ENCODE measurements at regions not wholly inside any gene's neighbourhood (a gene's known extent, or its start where the extent isn't known, plus 50 kb on each side); places are given as distances from the start of the nearest gene placed in this dataset.

DNA sequence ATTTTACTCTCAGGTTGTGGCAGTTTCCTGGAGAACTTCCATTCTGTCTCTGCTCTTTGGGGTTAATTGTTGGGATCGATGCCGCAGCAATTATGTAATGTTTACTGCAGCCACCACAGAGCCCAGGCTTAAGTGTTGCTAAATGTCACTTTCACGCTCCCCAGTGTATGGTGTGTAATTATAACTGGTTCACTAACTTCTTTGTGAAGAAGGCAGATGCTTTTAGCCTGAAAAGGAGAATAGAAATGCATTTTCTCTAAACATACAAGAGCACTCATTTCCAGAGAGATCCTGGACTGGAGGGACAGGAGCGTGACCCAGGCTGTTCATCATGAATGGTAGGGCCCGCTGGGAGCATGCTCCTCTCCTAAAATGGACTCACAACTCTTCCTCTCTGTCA, 132.2 kb upstream of the PLET1 start:
- H3K27me3 ChIP-seq (ENCODE audit: control insufficient read depth, insufficient read depth, low read length): no peaks in the 10 kb centered on the region
- DNase-seq (ENCODE audit: low read depth) (no peak), FAIRE-seq (no peak)
- TF ChIP-seq, protein P1, sequence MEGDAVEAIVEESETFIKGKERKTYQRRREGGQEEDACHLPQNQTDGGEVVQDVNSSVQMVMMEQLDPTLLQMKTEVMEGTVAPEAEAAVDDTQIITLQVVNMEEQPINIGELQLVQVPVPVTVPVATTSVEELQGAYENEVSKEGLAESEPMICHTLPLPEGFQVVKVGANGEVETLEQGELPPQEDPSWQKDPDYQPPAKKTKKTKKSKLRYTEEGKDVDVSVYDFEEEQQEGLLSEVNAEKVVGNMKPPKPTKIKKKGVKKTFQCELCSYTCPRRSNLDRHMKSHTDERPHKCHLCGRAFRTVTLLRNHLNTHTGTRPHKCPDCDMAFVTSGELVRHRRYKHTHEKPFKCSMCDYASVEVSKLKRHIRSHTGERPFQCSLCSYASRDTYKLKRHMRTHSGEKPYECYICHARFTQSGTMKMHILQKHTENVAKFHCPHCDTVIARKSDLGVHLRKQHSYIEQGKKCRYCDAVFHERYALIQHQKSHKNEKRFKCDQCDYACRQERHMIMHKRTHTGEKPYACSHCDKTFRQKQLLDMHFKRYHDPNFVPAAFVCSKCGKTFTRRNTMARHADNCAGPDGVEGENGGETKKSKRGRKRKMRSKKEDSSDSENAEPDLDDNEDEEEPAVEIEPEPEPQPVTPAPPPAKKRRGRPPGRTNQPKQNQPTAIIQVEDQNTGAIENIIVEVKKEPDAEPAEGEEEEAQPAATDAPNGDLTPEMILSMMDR (IDR thresholded peaks at IDR 0.05; ENCODE audit: insufficient read depth, low read length, severe bottlenecking): no peak
- no peak overlapping the region for H3K4me3 ChIP-seq (ENCODE audit: low read depth, low read length)
- no peaks in the 10 kb centered on the region for H3K36me3 ChIP-seq (ENCODE audit: control insufficient read depth, insufficient read depth, low read length)

DNA sequence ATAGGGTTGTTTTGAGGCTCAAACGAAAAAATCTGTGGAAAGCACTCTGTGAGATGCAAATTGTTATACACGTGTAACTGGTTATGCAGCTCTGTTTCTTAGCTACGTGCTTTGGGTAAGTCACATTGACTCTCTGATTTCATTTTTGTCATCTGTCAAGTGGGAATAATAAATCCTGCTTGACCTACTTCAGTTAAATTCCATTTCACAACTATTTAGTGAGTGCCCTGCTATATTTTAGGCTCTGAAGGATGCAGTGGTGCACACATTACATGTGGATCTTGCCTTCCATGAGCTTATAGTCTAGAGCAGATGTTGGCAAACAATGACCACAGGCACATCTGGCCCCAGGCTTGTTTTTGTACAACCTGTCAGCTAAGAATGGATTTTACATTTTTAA, 133.6 kb upstream of the PLET1 start:
- H3K4me3 ChIP-seq (ENCODE audit: low read depth, low read length): no peak overlapping the region
- TF ChIP-seq, protein P1 (IDR thresholded peaks at IDR 0.05; ENCODE audit: insufficient read depth, low read length, severe bottlenecking): no peak
- DNase-seq (ENCODE audit: low read depth): no peak
- FAIRE-seq: no peak
- H3K27me3 ChIP-seq (ENCODE audit: control insufficient read depth, insufficient read depth, low read length): no peaks in the 10 kb centered on the region
- no peaks in the 10 kb centered on the region for H3K36me3 ChIP-seq (ENCODE audit: control insufficient read depth, insufficient read depth, low read length)

DNA sequence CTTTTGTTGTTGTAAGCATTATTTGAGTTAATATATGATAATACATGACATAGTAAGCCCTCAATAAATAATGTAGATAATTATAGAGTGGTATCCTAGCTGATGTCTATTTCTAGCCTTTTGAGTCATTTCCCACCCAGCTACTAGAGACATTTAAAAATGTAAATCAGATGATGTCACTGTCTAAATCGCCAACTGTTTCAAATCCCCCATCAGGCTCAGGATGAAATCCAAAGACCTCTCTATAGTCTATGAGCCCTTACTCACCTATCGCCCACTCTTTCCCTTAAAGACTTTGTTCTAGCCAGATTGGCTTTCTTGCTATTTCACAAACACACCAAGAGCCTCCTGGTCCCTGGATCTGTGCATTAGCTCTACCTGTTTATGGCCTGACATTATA, 135.4 kb upstream of the PLET1 start:
- FAIRE-seq: no peak
- no peak for DNase-seq (ENCODE audit: low read depth)
- Histone ChIP-seq H3K4me3 (ENCODE audit: low read depth, low read length) (no peak overlapping the region), H3K36me3 (ENCODE audit: control insufficient read depth, insufficient read depth, low read length) (no peaks in the 10 kb centered on the region), H3K27me3 (ENCODE audit: control insufficient read depth, insufficient read depth, low read length) (no peaks in the 10 kb centered on the region)
- TF ChIP-seq, protein P1 (IDR thresholded peaks at IDR 0.05; ENCODE audit: insufficient read depth, low read length, severe bottlenecking): no peak

DNA sequence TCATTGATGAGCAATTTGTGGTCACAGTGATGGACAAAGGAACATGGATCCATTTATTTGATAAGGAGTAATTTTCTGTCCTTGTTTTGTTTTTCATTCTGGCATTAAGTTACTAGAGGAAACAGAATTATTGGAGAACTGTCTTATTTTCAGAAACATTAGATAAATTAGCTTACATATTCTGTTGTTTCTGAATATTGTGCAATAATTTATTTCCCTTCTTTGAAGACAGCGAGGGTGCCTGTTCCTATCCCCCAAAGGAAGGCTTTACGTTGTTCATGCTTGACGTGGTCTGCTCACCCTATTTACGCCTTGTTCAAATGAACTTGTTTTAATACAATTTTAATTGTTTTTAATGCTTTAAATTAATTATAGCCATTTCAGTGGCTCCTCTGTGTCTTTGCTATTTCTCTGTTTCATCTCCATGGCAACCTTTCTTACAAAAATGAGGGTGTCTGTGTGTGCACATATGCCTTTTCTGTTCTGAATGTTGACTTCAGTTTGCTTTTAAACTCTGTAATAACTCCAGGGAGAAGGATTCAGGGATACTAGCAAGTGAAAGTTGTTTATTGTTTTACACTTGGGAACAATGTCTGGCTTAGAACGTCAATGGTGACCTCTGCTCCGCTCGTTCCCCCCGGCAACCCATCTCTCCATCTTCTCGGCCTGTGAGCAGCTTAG, 138.3 kb upstream of the PLET1 start:
- TF ChIP-seq, protein P1 (IDR thresholded peaks at IDR 0.05; ENCODE audit: insufficient read depth, low read length, severe bottlenecking): no peak
- H3K4me3 ChIP-seq (ENCODE audit: low read depth, low read length): no peak overlapping the region
- H3K27me3 ChIP-seq (ENCODE audit: control insufficient read depth, insufficient read depth, low read length): no peaks in the 10 kb centered on the region
- no peaks in the 10 kb centered on the region for H3K36me3 ChIP-seq (ENCODE audit: control insufficient read depth, insufficient read depth, low read length)
- no peak for DNase-seq (ENCODE audit: low read depth)
- FAIRE-seq: no peak

DNA sequence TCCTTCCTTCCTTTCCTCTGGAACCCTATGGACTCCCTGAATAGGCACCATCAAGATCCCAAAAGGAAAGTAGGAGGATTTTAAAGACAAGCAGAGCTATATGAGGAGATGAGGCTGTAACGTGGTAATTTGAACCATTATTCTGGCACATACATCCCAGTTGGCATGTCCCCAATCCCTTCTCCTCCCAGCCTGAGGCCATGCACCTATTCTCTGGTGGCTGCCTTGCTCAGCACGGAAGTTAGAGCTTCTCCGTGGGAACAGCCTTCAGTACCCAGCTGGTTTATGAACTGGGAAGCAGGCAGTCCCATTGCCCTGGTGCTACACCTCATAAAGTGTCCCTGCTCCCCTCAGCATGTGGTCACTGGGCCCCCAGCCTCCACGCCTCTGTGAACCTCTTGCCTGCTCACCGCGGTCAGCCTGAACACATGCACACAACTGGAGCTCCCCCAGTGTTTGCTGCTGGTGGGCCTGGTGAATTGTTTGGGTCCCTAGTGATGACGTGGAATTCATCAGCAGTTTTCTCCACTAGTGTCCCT, 139.9 kb upstream of the PLET1 start:
- FAIRE-seq: no peak
- no peak overlapping the region for H3K4me3 ChIP-seq (ENCODE audit: low read depth, low read length)
- TF ChIP-seq, protein P1 (IDR thresholded peaks at IDR 0.05; ENCODE audit: insufficient read depth, low read length, severe bottlenecking): no peak
- no peaks in the 10 kb centered on the region for H3K36me3 ChIP-seq (ENCODE audit: control insufficient read depth, insufficient read depth, low read length)
- no peaks in the 10 kb centered on the region for H3K27me3 ChIP-seq (ENCODE audit: control insufficient read depth, insufficient read depth, low read length)
- no peak for DNase-seq (ENCODE audit: low read depth)

All from bronchial epithelial cell (primary cell).